GM18907 (cell line): ENCODE measurements at regions not wholly inside any gene's neighbourhood (a gene's known extent, or its start where the extent isn't known, plus 50 kb on each side); places are given as distances from the start of the nearest gene placed in this dataset.

ENCODE experiments used
- ATAC-seq: cut with Tn5 transposase; IDR thresholded peaks from one replicate; pipeline ENCODE4 v1.9.1; 2021; ENCODE audit warnings: mild to moderate bottlenecking, moderate library complexity; ENCODE audit not compliant: unreplicated experiment

GRCh38 chr5:125263356-125263755 is 516.9 kb upstream of the ZNF608 start:
- ATAC-seq = no peak

DNA sequence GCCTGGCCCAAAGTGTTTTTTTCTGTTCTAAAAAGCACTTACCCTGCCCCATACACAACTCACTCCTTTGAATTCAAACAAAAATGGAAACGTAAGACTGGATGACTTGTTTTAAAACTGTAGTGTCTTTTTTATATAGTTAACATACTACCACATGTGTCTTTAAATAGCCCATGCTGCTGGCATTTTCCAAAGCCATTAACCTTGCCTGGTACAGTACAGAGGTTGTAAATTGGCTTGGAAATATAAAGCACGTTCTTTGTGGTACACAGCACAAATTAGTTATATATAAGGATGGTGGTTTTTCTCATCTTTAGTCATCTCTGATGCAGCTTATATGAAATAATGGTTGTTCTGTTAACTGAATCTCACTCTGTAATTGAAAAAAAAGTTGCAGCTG is 519.7 kb upstream of the ZNF608 start:
- no peak for ATAC-seq

DNA sequence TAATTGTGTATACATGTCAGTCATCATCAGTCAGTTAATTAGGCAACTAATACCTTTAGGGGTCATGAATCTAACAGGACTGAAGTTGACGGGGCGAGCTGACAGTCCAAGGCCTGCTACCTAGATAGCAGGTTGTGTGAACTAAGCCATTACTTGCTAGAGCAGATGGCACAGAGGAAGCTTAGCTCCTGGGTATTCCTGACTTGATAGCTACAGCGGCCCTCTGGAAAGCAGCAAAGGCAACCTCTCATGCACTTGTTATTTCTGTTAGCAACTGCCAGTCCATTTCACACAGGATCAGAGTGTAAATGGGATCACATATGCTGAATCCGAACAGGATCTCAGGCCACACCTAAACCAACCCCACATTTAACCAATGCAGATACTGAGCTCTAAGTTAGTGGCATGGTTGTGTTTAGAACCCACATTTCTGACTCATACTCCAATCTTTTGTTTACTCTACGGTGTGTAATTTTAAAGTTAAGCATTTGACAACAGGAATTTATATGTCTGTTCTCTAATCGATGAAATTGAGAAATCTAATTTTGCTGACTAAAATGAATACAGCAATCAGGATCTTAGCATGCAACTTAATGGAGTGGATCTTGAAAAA is 521.3 kb upstream of the ZNF608 start:
- no peak for ATAC-seq

DNA sequence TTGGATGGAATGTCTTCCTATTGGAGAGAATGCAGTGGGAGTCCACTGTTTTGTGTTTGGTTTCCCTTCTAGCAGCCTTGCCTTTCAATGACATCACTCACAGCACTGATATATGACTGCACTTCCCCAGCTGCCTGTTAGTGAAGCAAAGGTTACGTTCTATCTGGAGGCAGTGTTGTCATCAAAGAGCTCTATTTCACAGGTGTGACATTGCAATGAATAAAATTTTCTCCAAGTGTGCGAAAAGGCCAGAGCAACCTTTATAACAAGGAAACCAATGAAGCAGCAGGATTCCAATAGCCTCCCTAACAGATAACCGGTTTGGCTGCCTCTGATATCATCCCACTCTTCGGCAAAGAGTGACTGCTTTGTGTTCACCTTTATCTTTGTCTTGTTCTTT is 523.5 kb upstream of the ZNF608 start:
- no peak for ATAC-seq

GRCh38 chr5:125272357-125272756 is 525.9 kb upstream of the ZNF608 start:
- no peak for ATAC-seq

DNA sequence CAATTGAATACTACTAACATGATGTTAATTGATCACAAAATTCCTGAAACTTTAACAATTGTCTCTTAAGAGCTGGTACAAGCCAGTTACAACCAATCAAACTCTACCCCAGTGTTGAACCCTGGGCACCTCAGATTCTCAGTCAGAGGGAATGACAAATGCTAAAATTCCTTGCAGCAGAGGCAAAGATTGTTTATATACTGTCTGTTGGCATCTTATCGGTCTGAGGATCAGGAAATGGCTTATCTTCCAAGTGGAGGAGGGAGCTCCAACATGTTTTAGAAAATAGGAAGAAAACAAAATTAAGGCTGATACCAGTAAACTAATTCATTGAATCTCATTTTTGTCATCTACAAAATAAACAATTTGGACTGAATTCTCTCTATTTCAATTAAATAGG is 527.8 kb upstream of the ZNF608 start:
- ATAC-seq = no peak

DNA sequence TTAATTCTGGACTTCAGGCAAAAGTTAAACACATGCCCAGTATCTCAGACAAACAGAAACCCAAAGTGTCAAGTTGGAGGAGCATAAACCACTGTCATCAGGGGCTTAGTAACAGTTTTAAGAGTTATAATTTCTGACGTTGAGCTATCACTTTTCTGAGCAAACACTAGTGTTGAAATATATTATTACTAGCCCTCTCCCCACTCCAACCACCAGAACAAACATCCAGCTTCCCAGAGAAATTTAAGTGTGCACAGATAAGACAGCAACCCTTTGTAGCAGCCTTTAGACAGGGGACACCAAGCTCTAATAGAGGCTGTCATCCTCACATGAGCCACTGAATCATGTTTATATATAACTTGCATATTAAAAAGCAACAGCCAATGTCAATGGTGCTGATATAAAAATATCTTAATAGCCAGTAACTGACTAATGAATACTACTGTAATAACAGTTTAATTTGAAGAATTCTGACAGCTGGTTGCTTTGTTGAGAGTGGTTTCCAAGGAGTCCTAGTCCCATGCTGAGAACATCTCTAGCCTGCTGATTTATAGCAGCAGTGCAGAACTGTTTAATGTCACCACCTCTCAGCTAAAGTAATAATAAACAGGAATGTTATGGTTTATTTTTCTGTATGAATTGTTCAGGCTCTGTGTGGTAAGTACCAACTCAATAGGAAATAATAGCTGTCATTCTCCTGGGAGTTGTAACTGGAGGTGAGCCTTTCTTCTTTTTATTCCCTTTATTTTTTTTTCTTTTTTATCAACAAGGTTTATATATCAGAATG is 528.7 kb upstream of the ZNF608 start:
- ATAC-seq = no peak

DNA sequence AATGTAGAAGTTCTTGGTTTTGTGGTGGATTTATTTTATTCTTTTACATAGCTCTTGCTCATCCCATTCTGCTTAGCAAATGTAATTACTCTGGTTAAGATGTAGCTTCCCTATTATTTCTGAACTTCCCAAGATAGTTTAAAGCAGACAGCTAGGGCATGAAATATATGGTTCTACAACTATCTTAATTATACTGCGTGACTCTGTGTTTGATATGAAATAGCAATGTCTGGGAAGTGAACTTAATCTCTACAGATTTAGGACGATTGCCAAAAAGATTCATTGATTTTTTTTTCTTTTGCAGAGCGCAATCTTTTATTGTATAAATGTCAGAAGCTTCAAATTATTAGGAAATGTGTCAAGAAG is 529.3 kb upstream of the ZNF608 start:
- ATAC-seq = no peak

DNA sequence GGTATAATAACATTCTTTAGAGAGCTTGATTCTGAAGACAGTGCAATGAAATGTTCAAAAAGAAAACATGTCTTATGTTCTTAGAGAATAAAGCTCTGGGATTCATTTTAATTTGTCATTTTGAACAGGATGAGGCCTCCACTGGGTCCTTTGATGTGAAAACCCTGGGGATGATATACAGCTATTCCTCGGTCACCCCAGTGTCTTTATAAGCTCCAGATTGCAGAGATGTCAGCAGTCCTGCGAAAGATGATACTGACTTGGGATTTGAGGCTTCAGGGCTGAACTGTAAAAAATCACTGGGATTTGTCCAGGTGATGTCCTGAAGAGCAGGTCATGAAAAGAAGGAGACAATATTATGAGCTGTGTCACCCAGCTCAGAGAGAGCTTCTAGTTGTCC is 529.7 kb upstream of the ZNF608 start:
- no peak for ATAC-seq

DNA sequence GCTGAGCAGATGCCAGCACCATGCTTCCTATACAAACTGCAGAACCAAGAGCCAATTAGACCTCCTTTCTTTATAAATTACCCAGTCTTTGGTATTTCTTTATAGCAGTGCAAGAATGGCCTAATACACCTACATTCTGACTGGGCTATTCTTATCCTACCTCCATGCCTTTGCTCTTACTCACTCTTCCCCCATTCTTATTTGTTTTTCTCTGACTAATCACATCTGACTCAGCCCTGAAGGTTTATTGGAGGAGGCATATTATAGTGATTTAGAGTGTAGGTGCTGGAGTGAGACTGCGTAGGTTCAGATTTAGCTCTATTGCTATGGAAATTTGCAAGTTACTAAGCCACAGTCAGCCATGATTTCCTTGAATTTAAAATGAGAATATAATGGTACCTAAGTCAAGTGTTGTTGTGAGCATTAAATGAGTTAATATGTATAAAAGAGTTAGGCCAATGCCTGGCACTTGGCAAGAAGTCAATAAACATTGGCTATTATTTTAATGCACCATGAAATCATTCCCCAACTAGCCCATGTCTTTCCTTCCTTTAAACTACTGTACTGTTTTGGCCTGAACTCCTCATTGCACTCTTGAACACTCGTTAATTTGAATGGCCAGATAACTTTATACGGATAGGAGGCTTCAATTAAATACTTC is 531.2 kb upstream of the ZNF608 start:
- no peak for ATAC-seq

DNA sequence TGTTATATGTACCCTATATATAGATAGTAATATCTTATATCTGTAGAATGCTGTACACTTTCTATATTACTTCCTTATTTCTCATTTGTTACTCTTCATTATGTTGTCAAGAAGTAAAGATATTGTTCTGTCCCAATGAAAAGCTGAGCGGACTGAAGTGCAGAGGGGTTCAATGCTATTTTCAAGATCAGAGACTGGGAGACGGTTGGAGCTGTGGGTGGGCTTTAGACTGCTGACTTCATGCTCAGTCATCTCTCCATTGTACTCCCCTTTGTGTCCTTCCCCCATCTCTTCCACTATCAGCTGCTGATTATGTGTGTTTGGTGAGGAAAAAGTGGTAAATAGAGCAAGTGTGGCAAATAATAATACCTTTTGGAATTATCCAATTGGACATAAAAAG is 532.3 kb upstream of the ZNF608 start:
- ATAC-seq = no peak

DNA sequence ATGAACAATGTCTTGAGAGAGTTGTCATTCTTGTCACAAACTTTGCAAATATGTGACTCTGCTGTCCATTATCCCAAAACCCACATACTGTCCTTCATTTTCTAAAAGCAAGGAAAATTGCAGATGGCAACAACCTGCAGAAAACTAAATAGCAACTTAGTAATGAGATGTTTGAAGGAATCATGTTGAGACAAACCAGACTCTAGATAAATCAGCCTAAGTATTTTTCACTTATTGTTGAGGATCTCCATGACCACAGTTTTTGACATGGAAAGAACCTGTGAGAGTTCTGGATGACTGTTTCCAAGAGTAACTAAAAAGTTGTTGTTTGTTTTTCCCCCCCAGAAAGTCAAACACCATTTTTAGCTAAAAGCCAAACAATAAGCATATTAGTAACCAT is 535.2 kb upstream of the ZNF608 start:
- no peak for ATAC-seq

- ATAC-seq = no peak
Measured at GRCh38 chr5:125283372-125283771, 536.9 kb upstream of the ZNF608 start.

DNA sequence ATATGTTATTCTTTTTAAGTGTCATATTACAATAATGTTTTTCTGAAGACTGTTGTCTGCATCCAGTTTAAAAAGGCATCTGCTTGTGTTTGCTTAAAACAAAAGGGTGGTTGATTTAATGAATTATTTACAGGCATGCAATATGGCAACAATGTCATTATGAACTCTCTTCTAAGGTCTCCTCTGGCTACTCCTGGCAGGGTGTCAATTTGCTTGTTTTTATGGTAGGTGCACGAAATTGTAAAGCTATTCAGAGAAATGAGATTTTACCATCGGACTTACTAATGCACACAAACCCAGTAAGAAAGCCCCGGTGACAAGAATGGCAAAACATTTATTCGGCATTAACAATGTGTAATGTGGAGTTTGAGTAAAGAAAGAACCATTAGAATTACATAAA is 539.8 kb upstream of the ZNF608 start:
- no peak for ATAC-seq

DNA sequence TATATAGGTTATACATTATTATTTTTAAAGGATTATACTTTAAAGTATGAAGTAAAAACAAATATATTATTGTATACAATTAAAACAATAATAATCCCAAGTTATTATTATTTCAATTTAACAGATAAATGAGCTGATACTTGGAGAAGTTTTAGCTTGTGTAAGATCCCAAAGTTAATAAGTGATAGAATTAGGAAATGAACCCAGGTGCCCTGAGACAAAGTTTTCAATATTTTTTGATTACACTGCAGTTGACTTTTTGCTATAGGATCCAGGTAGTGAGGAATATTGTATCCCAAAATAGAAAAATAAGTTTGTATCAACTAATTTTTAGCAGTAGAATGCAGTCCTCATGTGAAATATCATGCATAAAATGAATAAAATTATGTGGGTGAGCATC is 543.2 kb upstream of the ZNF608 start:
- no peak for ATAC-seq

- ATAC-seq = no peak
Measured at GRCh38 chr5:125290935-125291334, 544.5 kb upstream of the ZNF608 start.

DNA sequence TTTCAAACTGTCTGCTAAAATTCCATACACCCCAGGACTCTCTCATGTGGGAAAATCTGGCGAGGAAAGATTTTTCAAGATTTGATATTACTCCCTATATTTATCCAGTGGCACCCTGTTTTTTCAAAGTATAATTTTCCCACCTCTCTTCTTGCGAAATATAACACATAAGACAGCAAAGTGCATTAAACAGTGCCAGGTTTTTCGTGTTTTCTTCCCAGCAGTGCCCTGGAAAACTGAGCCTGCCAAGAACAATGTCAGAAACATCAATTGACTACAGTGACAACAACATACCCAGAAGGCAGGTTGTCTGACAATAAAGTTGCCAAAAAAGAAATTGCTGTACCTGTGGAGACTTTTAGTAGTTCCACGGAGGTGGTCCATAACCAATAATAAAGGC is 545.0 kb upstream of the ZNF608 start:
- ATAC-seq = no peak

GRCh38 chr5:125293223-125293622 is 546.8 kb upstream of the ZNF608 start:
- ATAC-seq = no peak

DNA sequence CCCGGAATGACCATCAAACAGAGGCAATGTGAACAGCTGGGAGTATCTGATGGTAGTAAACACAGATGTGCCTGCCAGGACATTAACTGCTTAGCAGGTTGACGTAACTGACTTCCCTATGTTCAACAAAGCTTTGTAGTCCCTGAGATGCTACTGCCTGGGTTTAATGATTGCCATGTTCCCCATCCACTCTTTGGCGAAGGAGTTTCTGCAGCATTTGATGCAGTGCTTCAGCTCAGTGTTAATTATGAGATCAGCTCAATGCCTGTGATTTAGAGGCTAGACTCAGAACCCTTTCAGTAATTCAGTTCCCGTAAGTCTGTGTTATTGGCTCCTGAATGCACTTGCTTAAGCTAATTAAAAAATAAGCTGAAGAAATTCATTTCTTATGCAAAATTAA is 547.3 kb upstream of the ZNF608 start:
- ATAC-seq = no peak

GRCh38 chr5:125294844-125295243 is 548.4 kb upstream of the ZNF608 start:
- no peak for ATAC-seq

DNA sequence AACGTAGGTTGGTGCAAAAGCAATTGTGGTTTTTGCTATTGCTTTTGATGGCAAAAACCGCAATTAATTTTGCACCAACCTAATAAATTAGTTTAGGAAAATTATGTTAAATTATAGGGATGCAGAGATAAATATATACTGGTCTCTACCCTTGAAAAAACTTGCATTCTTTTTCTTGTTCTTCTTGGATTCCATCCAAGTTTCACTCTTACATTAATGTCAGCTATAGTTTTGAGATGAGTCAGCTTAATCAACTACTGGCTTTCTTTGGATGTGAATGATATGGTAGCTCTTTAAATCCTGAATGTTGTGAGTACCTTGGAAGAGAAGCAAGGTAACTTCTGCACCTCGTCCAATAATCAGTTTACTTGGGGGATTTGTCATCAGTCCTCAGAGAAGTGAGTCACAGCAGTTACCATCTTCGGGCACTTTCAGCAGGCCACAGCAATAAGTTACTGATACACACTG is 549.0 kb upstream of the ZNF608 start:
- ATAC-seq = no peak

DNA sequence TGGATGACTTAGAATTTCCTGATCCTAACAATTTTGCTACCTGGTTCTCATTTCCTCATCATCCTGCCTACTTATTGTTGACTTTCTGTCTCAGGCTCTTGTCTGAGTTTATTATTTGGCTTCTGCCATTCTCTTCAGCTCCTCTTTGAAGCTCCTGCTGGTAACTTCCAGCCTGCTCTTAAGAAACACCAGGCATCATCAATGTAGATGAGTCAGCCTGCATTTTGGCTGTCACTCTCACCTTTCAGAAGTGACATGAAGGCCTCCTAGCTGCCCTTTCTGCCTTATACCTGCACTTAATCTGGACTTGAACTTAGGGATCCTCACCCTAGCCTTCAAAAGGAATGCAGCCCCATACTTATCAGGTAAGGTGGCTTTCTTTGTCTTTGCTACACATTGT is 551.8 kb upstream of the ZNF608 start:
- no peak for ATAC-seq
